AG09309 (cell line): ENCODE measurements at regions not wholly inside any gene's neighbourhood (a gene's known extent, or its start where the extent isn't known, plus 50 kb on each side); places are given as distances from the start of the nearest gene placed in this dataset.

ENCODE experiments used
- DNase-seq: peaks from one replicate; pipeline ENCODE4 v3.0.0-alpha.2; 2010; ENCODE audit warnings: low read depth
- H3K4me3 ChIP-seq: 2 replicates; pipeline ENCODE4 v1.5.1; 2011; ENCODE audit warnings: mild to moderate bottlenecking, low read depth, low read length, moderate library complexity; ENCODE audit not compliant: control insufficient read depth
- TF ChIP-seq, protein P1 (sequence below): IDR thresholded peaks from 2 replicates; pipeline ENCODE4 v1.5.1; 2011; ENCODE audit warnings: mild to moderate bottlenecking, low read depth, low read length, inconsistent platforms; ENCODE audit not compliant: insufficient read depth, control insufficient read depth; ENCODE audit errors: missing control alignments

DNA sequence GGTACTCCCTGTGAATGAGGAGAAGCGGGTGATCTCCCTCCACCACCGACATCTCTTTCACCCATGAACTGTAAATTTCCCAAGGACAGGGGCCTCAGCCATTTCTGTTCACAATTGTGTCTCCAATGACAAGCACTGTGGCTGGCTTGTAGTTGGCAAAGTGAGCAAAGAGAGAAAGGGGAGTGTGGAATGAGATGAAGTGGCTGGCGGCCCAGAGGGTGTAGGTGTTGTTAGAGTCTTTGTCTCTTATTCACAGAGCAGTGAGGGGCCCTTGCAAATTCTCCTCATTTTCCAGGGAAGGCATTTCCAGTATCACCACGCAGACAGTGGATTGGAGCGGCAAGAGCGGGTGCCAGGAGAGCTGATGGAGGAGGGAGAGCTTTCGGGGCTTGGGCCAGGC, 411.7 kb upstream of the EEF2KMT start:
- no peak for DNase-seq
- H3K4me3 ChIP-seq = no peak overlapping the region
- TF ChIP-seq, protein P1, sequence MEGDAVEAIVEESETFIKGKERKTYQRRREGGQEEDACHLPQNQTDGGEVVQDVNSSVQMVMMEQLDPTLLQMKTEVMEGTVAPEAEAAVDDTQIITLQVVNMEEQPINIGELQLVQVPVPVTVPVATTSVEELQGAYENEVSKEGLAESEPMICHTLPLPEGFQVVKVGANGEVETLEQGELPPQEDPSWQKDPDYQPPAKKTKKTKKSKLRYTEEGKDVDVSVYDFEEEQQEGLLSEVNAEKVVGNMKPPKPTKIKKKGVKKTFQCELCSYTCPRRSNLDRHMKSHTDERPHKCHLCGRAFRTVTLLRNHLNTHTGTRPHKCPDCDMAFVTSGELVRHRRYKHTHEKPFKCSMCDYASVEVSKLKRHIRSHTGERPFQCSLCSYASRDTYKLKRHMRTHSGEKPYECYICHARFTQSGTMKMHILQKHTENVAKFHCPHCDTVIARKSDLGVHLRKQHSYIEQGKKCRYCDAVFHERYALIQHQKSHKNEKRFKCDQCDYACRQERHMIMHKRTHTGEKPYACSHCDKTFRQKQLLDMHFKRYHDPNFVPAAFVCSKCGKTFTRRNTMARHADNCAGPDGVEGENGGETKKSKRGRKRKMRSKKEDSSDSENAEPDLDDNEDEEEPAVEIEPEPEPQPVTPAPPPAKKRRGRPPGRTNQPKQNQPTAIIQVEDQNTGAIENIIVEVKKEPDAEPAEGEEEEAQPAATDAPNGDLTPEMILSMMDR = no peak

DNA sequence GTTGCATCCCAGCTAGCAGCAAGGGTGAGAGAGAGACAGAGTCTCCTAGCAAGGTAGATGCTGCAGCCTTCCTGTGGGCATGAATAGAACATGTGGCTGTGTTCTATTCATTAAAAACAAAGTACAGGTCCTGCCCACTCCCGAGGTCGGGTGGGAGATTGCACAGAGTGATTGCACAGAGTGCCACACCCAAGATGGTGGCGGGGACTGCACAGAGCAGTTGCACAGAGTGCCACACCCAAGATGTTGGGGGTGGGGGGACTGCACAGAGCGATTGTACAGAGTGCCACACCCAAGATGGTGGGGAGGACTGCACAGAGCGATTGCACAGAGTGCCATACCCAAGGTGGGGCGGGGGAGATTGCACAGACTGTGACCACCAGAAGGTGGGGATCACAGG, 410.8 kb upstream of the EEF2KMT start:
- no peak overlapping the region for H3K4me3 ChIP-seq
- no peak for DNase-seq
- TF ChIP-seq, protein P1 = no peak

DNA sequence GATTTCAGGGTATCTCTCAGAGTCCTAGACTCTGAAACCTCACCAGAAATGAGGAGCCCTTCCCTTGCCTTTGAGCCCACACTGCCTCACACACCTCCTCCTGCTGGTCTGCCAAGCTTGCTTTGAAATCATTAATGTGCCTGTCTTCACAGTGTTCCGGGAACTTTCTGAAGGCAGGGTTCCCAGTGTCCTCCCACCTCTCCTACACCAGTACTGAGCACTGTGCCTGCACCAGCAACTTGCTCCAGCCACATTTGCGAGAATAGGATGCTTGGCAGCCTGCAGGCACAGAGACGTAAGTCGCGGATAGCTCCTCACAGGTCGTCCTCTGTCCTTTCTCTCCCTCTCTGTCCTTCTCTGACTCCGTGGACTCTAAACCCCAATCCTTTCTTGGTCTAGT, 408.4 kb upstream of the EEF2KMT start:
- no peak overlapping the region for H3K4me3 ChIP-seq
- TF ChIP-seq, protein P1 = no peak

DNA sequence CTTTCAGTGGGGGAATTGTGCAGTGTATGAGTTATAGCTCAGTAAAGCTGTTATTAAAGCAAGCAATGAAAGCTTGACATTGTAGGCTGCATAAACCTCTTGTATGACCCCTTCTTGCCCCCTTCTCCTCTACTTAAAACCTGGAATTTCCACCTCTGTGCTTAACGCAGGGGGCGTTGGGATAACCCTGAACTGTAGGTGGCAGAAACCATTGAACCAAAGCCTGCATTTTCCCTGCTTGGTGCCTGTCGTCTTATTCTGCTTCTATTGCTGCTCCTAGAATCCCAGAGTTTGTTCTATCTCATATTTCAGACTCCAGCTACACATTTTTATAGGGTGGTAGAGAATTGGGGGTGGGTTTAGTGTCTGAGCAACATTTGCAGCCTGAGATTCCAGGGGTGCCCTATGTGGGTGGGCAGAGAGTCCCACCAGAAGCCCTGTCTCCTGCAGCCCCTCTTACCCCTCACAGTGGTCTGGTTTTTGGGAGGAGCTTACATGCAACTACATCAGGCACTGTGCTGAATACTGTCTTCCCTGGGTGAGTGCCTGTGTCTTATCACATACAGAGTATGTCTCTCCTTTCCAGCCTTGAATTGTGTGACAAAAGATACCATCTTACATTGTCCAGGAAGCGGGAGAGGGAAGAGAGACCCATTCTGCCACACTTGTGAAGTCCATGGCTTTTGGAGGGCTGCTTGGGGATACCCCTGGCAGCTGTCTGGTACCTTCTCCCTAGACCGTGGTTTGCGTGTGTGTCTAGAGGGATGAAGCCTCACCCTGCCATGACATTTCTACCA, 407.7 kb upstream of the EEF2KMT start:
- H3K4me3 ChIP-seq = no peak overlapping the region
- TF ChIP-seq, protein P1 = no peak
- DNase-seq = no peak

More for the DNA sequence above, 408.4 kb upstream of the EEF2KMT start:
- DNase-seq = no peak

DNA sequence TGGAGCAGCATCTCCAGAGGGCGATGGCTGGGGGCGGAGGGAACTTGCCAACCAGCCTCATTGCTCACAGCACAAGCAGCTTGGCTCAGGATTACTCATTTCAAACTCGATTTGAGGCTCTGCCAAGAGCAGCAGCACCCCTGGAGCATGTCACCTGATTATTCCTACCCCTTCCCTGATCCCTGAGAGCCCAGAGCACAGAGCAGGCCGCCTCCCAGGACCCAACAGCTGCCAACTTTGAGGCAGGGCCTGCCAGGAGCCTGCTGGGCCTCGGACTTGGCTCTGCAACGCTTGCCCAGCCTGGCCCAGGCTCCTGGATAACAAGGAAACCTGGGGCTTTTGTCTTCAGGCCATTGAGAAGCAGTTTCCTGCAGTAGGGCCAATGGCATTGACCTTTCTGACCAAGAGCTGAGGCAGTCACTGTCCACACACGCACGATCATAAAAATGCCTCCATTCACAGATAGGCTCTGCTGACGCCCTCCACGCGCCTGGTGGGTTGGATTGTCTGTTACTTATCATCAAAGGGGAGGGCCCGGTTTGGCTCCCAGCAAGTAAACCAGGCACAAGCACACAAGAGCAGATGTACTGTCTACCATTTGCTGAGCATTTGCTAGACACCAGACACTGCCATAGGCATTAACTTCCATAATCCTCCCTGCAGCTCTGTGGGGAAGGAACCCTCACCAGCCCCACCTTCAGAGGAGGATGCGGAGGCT, 406.6 kb upstream of the EEF2KMT start:
- DNase-seq = no peak

DNA sequence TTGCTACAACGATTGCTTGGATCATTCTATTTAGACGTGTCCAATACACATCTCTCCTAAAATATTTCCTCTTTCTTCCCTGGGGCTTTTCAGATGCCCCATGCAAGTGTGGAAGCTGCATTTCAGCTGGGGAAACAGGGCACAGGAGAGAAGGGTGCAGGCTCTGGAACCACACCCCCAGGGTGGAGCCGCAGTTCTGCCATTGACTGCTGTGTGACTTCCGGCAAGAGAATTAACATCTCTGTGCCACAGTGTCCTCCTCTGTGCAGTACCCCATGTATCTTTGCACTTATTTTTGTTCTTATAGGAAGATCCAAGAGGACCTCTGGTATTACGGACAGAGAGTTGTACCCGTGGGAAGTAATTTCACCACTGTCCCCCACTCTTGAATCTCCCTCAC, 405.3 kb upstream of the EEF2KMT start:
- no peak overlapping the region for H3K4me3 ChIP-seq
- TF ChIP-seq, protein P1 = no peak
- no peak for DNase-seq

More for the DNA sequence above, 406.6 kb upstream of the EEF2KMT start:
- TF ChIP-seq, protein P1 = no peak
- H3K4me3 ChIP-seq = no peak overlapping the region

DNA sequence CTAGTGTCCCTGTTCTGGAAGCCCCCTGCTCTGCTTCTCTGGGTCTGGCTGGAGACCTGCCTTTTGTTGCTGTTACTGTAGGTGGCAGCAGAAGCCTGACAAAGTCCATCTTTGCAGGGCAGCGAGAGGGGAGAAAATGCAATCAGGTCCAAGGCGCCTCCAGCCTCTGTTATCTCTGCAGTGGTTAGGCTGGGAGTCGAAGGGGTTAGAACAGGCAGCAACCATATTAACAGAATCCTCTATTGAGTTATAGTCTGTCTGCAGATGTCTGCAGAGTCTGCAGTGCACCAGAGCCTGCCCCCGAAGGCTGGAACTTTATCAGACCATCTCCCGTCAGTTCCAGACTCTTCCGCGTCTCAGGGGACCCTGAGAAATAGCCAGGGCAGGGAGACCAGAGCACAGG, 404.9 kb upstream of the EEF2KMT start:
- DNase-seq = no peak
- no peak overlapping the region for H3K4me3 ChIP-seq
- TF ChIP-seq, protein P1 = no peak
